Stimulated activated naive CD8-positive, alpha-beta T cell treated with anti-CD3 and anti-CD28 coated beads, Interleukin-15, amount 100 ng/mL, for 72 hours (primary cell): ENCODE measurements at regions not wholly inside any gene's neighbourhood (a gene's known extent, or its start where the extent isn't known, plus 50 kb on each side); places are given as distances from the start of the nearest gene placed in this dataset.

Experiments used
- ATAC-seq: fragments of 150-1000 bp; cut with Tn5 transposase; 2 replicates; pipeline ENCODE4 v1.10.0; 2021; ENCODE audit warnings: mild to moderate bottlenecking, moderate library complexity
- DNase-seq, 2 donors: peaks; one replicate each; pipeline ENCODE4 v3.0.0; 2021 to 2022
- H3K27ac Mint-ChIP-seq, 2 donors: one replicate each; pipeline ENCODE4 v1.8.0; 2022; ENCODE audit warnings: mild to moderate bottlenecking in 2 of 2, mixed read lengths in 2 of 2, moderate library complexity in 2 of 2
- H3K27me3 Mint-ChIP-seq: one replicate; pipeline ENCODE4 v1.8.0; 2022; ENCODE audit warnings: mixed read lengths
- H3K4me1 Mint-ChIP-seq: one replicate; pipeline ENCODE4 v1.8.0; 2022; ENCODE audit warnings: mild to moderate bottlenecking, mixed read lengths
- H3K4me3 Mint-ChIP-seq, 2 donors: one replicate each; pipeline ENCODE4 v1.8.0; 2022; ENCODE audit warnings: mild to moderate bottlenecking in 2 of 2, mixed read lengths in 2 of 2, moderate library complexity in 1 of 2
- H3K9me3 Mint-ChIP-seq, 2 donors: one replicate each; pipeline ENCODE4 v1.8.0; 2022; ENCODE audit warnings: mixed read lengths in 2 of 2

DNA sequence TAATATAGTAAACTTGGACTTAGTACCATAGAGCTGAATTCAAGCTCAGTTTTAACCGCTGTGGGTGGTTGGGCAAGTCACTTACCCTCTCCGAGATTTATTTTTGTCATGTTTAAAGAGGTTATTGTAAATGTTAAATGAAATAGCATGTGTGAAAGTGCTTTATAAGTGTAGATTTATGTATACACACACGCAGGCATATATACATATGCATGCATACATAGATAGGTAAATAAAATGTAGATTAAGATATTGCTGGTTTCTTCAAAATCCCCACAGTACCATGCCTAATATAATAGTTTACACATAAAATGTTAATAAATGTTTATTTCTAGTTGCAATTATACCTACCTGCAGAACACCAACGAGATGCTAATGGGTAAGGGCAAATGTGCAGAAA lies 164.5 kb upstream of the EGFLAM start:
- Mint-ChIP-seq H3K4me3 (no peak overlapping the region), H3K9me3 (no peaks in the 10 kb centered on the region), H3K4me1 (no peaks in the 10 kb centered on the region), H3K27me3 (no peaks in the 10 kb centered on the region), H3K27ac (no peak overlapping the region)
- ATAC-seq (no peak), DNase-seq (no peak)

DNA sequence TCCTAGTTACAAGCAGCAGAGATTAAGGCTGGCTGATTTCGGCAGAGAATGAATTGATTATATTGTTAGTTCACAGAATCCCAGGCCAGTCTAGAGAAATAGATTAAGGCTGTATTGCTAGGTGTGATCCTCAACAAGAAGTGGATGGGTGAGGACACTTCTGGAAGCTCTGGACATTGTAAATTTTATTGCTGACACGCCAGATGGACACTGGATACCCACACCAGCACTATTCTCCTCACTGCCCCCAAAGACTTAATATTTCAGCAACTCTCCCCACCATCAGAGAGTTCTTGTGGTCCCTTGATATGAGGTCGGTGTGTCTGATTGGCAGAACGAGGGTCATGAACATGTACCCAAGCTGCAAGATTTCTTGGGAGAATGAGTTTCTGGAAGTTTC lies 171.6 kb upstream of the EGFLAM start:
- no peak overlapping the region for H3K27ac Mint-ChIP-seq
- peaks cover 0 to 5% of the 10 kb centered on the region in 2 donors for H3K9me3 Mint-ChIP-seq
- no peak overlapping the region for H3K4me3 Mint-ChIP-seq
- H3K4me1 Mint-ChIP-seq = no peaks in the 10 kb centered on the region
- DNase-seq = no peak
- H3K27me3 Mint-ChIP-seq = no peaks in the 10 kb centered on the region
- no peak for ATAC-seq

DNA sequence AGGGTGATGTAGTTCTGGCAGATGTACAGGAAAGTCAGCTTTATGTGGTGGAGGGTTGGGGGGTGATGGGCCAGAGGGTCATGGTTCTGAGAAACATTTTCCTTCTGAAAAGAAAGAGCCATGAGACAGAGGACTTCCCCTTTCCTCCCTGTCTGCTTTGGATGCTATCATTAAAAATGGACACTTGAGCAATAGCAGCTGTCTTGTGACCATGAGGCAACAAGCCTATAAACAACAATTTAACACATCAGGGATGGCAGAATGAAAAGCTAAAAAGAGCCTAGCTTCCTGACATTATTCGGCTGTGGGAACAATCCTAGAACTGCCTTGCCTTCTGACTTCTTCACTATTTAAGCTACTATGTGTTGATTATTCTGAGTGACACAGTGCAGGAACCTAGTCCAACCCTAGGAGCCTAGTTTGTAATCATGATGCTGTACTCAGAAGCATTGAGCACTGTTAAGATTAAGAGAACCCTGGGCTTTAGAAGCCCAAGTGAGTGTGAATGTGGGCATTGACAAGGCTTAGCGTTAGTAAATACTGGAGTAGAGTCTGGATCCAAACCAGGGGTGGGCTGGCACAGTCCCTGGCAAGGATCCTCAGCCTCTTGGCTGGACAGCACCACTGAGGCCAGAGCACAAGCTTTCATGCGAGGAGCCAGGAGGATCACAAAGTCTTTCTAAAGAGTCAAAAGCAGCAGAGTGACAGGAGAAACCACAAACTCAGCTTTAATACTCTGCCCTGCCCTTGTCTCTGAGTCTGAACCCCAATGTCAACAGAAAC lies 178.5 kb upstream of the EGFLAM start:
- no peak for ATAC-seq

GRCh38 chr5:38078161-38078560 lies 180.2 kb upstream of the EGFLAM start:
- Mint-ChIP-seq H3K4me3 (no peak overlapping the region), H3K9me3 (peaks cover 0 to 11% of the 10 kb centered on the region in 2 donors), H3K27ac (no peak overlapping the region), H3K4me1 (no peaks in the 10 kb centered on the region), H3K27me3 (no peaks in the 10 kb centered on the region)
- ATAC-seq (no peak), DNase-seq (no peak)

More for the DNA sequence above, 178.5 kb upstream of the EGFLAM start:
- DNase-seq = no peak
- no peaks in the 10 kb centered on the region for H3K4me1 Mint-ChIP-seq
- H3K9me3 Mint-ChIP-seq = peaks cover 0 to 11% of the 10 kb centered on the region in 2 donors
- no peak overlapping the region for H3K27ac Mint-ChIP-seq
- no peaks in the 10 kb centered on the region for H3K27me3 Mint-ChIP-seq
- no peak overlapping the region for H3K4me3 Mint-ChIP-seq

GRCh38 chr5:38077652-38078051 lies 180.7 kb upstream of the EGFLAM start:
- H3K27ac Mint-ChIP-seq = no peak overlapping the region
- ATAC-seq = no peak
- H3K9me3 Mint-ChIP-seq = peaks cover 0 to 11% of the 10 kb centered on the region in 2 donors
- H3K4me1 Mint-ChIP-seq = no peaks in the 10 kb centered on the region
- H3K27me3 Mint-ChIP-seq = no peaks in the 10 kb centered on the region
- H3K4me3 Mint-ChIP-seq = no peak overlapping the region
- DNase-seq = no peak

DNA sequence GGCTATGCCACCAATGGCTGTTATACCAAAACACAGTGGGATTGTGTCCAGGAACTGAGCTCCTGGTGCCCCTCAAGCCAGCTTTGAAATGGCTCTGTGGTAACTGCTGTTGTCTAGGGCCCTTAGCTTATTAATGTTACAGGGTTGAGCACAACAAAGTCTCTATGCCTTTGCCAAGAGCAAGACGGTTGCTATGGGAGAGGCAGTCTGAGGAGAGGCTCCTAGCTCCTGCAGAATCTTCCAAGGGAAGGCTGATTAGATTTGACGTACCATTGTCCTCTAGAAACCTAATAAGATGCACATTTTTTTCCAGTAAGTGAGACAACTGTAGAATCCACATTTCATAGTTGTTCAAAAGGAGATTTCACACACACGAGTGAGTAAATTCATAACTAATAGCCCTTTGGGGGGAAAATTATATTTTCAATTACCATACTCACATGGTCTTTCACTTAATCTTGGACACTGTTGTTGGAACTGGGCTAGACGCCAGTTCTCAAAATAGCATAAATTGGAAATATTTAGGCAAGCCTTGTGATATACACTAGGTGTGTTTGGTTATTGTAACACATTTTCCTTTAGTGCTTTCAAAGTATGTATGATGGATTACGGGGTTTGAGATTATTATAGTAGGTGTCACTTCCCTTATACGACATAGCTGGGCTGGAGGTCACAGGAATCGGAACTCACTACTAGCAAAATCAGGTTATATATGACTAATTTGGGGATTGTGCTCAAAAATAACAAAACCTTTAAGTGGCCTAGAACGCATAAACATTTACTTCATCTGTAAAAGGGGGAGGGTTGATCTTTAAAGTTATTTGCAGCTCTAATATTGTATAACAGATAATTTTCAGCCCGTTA lies 186.3 kb upstream of the EGFLAM start:
- H3K4me3 Mint-ChIP-seq = no peak overlapping the region
- no peaks in the 10 kb centered on the region for H3K4me1 Mint-ChIP-seq
- no peak overlapping the region for H3K27ac Mint-ChIP-seq
- ATAC-seq (no peak), DNase-seq (no peak)
- no peaks in the 10 kb centered on the region for H3K27me3 Mint-ChIP-seq
- peaks cover 0 to 18% of the 10 kb centered on the region in 2 donors for H3K9me3 Mint-ChIP-seq

DNA sequence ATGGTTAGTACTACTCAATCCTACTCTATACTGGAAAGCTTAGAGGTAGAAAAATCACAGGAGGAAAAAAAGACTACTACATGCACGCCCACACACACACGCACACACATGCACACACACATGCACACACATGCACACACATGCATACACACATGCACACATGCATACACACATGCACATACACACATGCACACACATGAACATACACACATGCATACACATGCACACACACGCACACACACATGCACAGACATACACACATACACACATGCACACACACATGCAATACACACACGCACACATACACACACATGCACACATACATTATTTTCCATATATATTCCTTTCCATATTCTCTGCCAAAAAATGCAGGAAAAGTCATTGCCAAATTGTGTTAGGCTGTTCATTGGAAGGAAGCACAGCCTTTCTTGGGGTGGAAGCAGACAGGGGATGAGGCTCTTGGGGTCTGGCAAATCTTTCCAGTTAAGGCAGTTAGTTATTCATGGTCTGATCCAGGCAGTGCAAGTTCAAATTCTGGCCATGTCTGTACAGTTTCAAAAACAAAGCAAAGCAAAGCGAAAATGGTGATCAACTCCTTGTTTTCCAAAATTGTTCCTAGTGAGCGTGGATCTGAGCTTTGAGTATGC lies 187.9 kb upstream of the EGFLAM start:
- Mint-ChIP-seq H3K27ac (no peak overlapping the region), H3K4me3 (no peak overlapping the region), H3K27me3 (no peaks in the 10 kb centered on the region), H3K9me3 (peaks cover 0 to 6% of the 10 kb centered on the region in 2 donors), H3K4me1 (no peaks in the 10 kb centered on the region)
- DNase-seq (no peak), ATAC-seq (no peak)

DNA sequence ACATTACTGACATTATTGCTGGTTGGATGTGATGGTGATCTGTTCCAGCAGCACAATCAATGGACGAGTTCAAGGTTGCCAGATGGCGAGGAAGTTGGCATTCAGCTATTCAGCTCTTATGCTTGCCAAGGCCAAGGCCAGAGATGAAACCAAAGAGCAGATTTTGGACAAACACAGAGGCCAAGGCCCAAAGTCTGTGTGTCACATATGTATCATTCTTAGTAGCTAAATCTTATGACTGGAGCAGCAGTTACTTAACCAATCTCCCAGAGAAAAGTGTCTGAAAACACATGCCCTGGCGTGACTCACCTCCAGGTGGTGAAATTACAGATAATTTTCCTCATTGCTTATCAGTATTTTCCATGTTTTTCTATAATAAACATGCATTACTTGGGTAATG lies 189.0 kb upstream of the EGFLAM start:
- H3K4me3 Mint-ChIP-seq = no peak overlapping the region
- no peak for DNase-seq
- H3K27ac Mint-ChIP-seq = no peak overlapping the region
- H3K27me3 Mint-ChIP-seq = no peaks in the 10 kb centered on the region
- H3K9me3 Mint-ChIP-seq = peaks cover 0 to 12% of the 10 kb centered on the region in 2 donors
- no peak for ATAC-seq
- H3K4me1 Mint-ChIP-seq = no peaks in the 10 kb centered on the region

DNA sequence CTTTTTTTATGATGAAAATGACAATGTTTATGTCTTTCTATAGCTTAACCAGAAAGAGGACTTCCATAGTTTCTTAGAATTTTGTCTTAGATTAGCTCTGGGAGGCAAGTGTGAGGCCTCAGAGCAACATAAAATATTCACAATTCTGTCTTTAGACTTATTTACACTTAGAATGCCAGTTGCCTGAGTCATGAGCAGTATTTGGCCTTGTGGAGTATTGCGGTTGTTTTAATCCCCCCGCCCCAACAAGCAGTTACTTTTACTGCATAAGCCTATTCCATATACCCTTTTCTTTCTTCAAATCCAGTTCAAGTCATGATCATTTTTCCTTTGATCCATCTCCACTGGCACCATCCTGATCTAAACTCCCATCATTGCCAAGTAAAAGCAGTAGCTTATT lies 198.0 kb upstream of the EGFLAM start:
- Mint-ChIP-seq H3K27ac (no peak overlapping the region), H3K4me3 (no peak overlapping the region), H3K27me3 (no peaks in the 10 kb centered on the region), H3K9me3 (peaks cover 5 to 8% of the 10 kb centered on the region in 2 donors), H3K4me1 (no peaks in the 10 kb centered on the region)
- DNase-seq (no peak), ATAC-seq (no peak)

DNA sequence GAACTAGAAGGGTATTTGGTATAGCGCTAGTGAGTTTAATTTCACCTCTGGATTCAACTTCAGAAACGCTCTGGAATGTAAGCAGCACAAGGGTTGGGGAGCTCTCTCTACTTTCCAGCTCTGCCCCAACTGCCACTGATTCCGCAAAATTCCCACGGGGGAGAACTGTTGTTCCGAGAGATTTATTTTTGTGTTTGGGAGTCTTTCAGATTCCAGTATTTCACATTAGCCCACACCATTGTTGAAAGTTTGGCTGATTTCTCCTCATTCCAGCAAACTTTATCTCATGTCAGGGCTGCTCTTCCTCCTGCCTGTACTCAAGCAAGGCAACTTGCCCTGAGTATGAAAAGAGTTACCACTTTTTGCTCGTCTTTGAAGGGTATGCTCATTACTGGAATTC lies 198.5 kb upstream of the EGFLAM start:
- Mint-ChIP-seq H3K4me3 (no peak overlapping the region), H3K4me1 (no peaks in the 10 kb centered on the region), H3K27me3 (no peaks in the 10 kb centered on the region), H3K27ac (no peak overlapping the region), H3K9me3 (peaks cover 5 to 8% of the 10 kb centered on the region in 2 donors)
- DNase-seq = no peak
- no peak for ATAC-seq

GRCh38 chr5:38051711-38052511 lies 206.4 kb upstream of the EGFLAM start:
- Mint-ChIP-seq H3K4me3 (no peak overlapping the region), H3K4me1 (no peaks in the 10 kb centered on the region), H3K27me3 (no peaks in the 10 kb centered on the region), H3K27ac (no peak overlapping the region), H3K9me3 (no peaks in the 10 kb centered on the region)
- ATAC-seq = no peak
- DNase-seq = no peak

DNA sequence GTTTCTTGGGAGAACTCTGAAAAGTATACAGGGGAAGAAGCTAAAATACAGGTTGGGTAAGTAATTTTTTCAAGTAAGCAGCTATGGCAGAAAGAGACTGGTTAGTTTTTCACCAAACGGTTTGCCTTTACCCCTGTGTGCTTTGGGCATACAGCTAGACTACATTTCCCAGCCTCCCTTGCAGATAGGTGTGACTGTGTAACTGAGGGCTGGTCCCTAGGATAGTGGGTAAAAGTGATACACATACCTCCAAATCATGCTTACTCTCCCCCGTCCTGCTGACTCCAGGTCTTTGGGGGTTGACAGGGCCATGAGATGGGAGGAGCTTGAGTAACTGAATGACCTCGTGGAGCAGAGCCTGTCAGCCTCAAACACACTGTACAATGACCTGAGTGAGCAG lies 208.6 kb upstream of the GDNF start:
- DNase-seq (no peak), ATAC-seq (no peak)
- Mint-ChIP-seq H3K4me3 (no peak overlapping the region), H3K27me3 (no peaks in the 10 kb centered on the region), H3K4me1 (no peaks in the 10 kb centered on the region), H3K27ac (no peak overlapping the region), H3K9me3 (no peaks in the 10 kb centered on the region)

GRCh38 chr5:38046103-38046502 lies 206.3 kb upstream of the GDNF start:
- DNase-seq (no peak), ATAC-seq (no peak)
- peaks cover 0 to 7% of the 10 kb centered on the region in 2 donors for H3K9me3 Mint-ChIP-seq
- H3K4me1 Mint-ChIP-seq = no peaks in the 10 kb centered on the region
- H3K27me3 Mint-ChIP-seq = peaks cover 6% of the 10 kb centered on the region
- H3K4me3 Mint-ChIP-seq = no peak overlapping the region
- H3K27ac Mint-ChIP-seq = no peak overlapping the region

DNA sequence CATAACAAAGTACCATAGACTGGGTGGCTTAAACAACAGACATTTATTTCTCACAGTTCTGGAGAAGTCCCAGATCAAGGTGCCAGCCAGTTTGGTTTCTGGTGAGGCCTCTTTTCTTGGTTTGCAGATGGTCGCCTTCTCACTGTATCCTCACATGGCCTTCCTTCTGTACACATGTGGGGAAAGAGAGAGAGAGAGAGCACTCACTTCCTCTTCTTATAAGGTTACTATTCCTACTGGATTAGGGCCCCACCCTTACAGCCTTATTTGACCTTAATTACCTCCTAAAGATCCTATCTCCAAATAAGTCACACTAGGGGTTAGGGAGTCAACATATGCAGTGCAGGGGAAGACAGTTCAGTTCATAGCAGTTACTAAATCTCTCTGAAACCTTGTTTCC lies 205.6 kb upstream of the GDNF start:
- Mint-ChIP-seq H3K4me3 (no peak overlapping the region), H3K27me3 (peaks cover 6% of the 10 kb centered on the region), H3K27ac (no peak overlapping the region), H3K4me1 (no peaks in the 10 kb centered on the region), H3K9me3 (peaks cover 0 to 7% of the 10 kb centered on the region in 2 donors)
- DNase-seq = no peak
- ATAC-seq = no peak

- DNase-seq (no peak), ATAC-seq (no peak)
- H3K4me3 Mint-ChIP-seq = no peak overlapping the region
- peaks cover 14% of the 10 kb centered on the region for H3K27me3 Mint-ChIP-seq
- peaks cover 0 to 7% of the 10 kb centered on the region in 2 donors for H3K9me3 Mint-ChIP-seq
- no peaks in the 10 kb centered on the region for H3K4me1 Mint-ChIP-seq
- no peak overlapping the region for H3K27ac Mint-ChIP-seq
These were observed 200.0 kb upstream of the GDNF start for GRCh38 chr5:38039826-38040225.
